Heart left ventricle (tissue), 16 donors: ENCODE measurements at regions not wholly inside any gene's neighbourhood (a gene's known extent, or its start where the extent isn't known, plus 50 kb on each side); places are given as distances from the start of the nearest gene placed in this dataset.

Source experiments
- ATAC-seq, 4 donors: fragments of 200-7000 bp; cut with Tn5 transposase; one replicate each; pipeline ENCODE4 v1.9.1; 2020 to 2022; ENCODE audit warnings: moderate library complexity in 4 of 4, mild to moderate bottlenecking in 3 of 4, moderate number of reproducible peaks in 1 of 4
- DNase-seq, 5 donors: peaks; one replicate each; pipeline ENCODE4 v3.0.0-alpha.2; 2020
- H3K27ac ChIP-seq, 12 donors: fragments of 200-600 bp; sonication (generic) in 4 of 12; one replicate each; pipeline versions ENCODE4 v1.5.0 to v1.8.0; 2016 to 2022; ENCODE audit warnings: mild to moderate bottlenecking in 2 of 12
- H3K27me3 ChIP-seq, 9 donors: fragments of 200-600 bp; sonication (generic) in 2 of 9; one replicate each; pipeline versions ENCODE4 v1.5.1 to v1.8.0; 2016 to 2022; ENCODE audit warnings: mild to moderate bottlenecking in 3 of 9
- H3K36me3 ChIP-seq, 9 donors: fragments of 200-600 bp; sonication (generic) in 2 of 9; one replicate each; pipeline versions ENCODE4 v1.5.0 to v1.8.0; 2018 to 2022; ENCODE audit warnings: mild to moderate bottlenecking in 2 of 9
- H3K4me1 ChIP-seq, 12 donors: fragments of 200-600 bp; sonication (generic) in 4 of 12; one replicate each; pipeline versions ENCODE4 v1.5.0 to v1.8.0; 2016 to 2022; ENCODE audit warnings: mild to moderate bottlenecking in 3 of 12
- H3K4me3 ChIP-seq, 12 donors: fragments of 200-600 bp; sonication (generic) in 4 of 12; one replicate each; pipeline versions ENCODE4 v1.5.0 to v1.8.0; 2017 to 2022; ENCODE audit warnings: mild to moderate bottlenecking in 9 of 12, moderate library complexity in 4 of 12
- H3K9me3 ChIP-seq, 12 donors: fragments of 200-600 bp; sonication (generic) in 4 of 12; one replicate each; pipeline versions ENCODE4 v1.5.0 to v1.8.0; 2016 to 2022; ENCODE audit warnings: mild to moderate bottlenecking in 1 of 12
- CTCF ChIP-seq, 12 donors: fragments of 200-600 bp; sonication (generic) in 4 of 12; IDR thresholded peaks; one replicate each; pipeline versions ENCODE4 v1.5.0 to v1.8.0; 2018 to 2022; ENCODE audit warnings: antibody characterized with exemption in 12 of 12, mild to moderate bottlenecking in 5 of 12
- POLR2A ChIP-seq, 2 donors: fragments of 450-650 bp; IDR thresholded peaks; one replicate each; pipeline ENCODE4 v1.6.1; 2017; ENCODE audit warnings: antibody characterized with exemption in 2 of 2, mild to moderate bottlenecking in 2 of 2, moderate library complexity in 2 of 2
- WGBS, 4 donors: extraction: QIAGEN DNeasy Blood & Tissue Kit in 2 of 4; methylation state at CpG; one replicate each; pipeline versions ENCODE4 v1.1.5 to v1.1.7; 2013 to 2018; 5-methylcytosine and 5-hydroxymethylcytosine counted together
- intact Hi-C, 10 donors: fragments of 100-400 bp; cut with DNase I; formaldehyde crosslinking; loops; one replicate each; pipeline versions ENCODE4 v1.11.1 to v1.14.2; 2022
- donor health status: ischemic (EF 13 %, LVEDD 7.1; RV severe dilation, severe dysfunction).
- donor health status: healthy with polysubstance abuse.
- donor health status: DM: no; HTN: yes; CAD: no.
- donor health status: DM: no; HTN: no; CAD: no.
- donor health status: ischemic (EF 25% LVEDD 6.9; RV normal size, moderate dysfunction).
- donor health status: ischemic (EF 25% LVEDD 5.7; RV mildly dilated, moderate dysfunction).
- donor health status: healthy.
- donor health status: DM: yes; HTN: yes; CAD: no.
- donor health status: ischemic (EF 35%, LVEDD 5.7; RV mildly dilated, moderate dysfunction).
- donor health status: nonischemic (EF 11% LVEDD 7.7; RV severe dilation, severe dysfunction).
- donor health status: DM: yes; HTN: yes; CAD: no.
- donor health status: PGD.
- donor health status: ischemic (EF 29% LVEDD 5.4; RV normal size, mild dysfunction).
- donor health status: nonischemic (EF 23%, LVEDD 6.1; RV moderate dilation, normal function).

- DNase-seq (no peak), ATAC-seq (no peak)
- Histone ChIP-seq H3K9me3 (no peaks in the 10 kb centered on the region), H3K27me3 (no peaks in the 10 kb centered on the region), H3K27ac (no peak overlapping the region), H3K4me3 (no peak overlapping the region), H3K36me3 (no peaks in the 10 kb centered on the region), H3K4me1 (no peaks in the 10 kb centered on the region)
- intact Hi-C loops, result no loop called here
- no peak for TF ChIP-seq POLR2A (IDR thresholded peaks at IDR 0.05)
- no peak for TF ChIP-seq CTCF (IDR thresholded peaks at IDR 0.05)
- WGBS, 4 donors, result 83 to 87% (median 85%) methylated on average over 2 of the region's 2 CpGs
These were observed 1001.7 kb downstream of the HACE1 start for GRCh38 chr6:103858003-103858402.

GRCh38 chr6:103855750-103856149 is 1004.0 kb downstream of the HACE1 start:
- DNase-seq (no peak), ATAC-seq (no peak)
- no peaks in the 10 kb centered on the region for H3K27me3 ChIP-seq
- H3K36me3 ChIP-seq, result no peaks in the 10 kb centered on the region
- no peaks in the 10 kb centered on the region for H3K9me3 ChIP-seq
- H3K27ac ChIP-seq, result no peak overlapping the region
- intact Hi-C loops, result no loop called here
- no peaks in the 10 kb centered on the region for H3K4me1 ChIP-seq
- H3K4me3 ChIP-seq, result no peak overlapping the region
- TF ChIP-seq POLR2A (IDR thresholded peaks at IDR 0.05) (no peak), CTCF (IDR thresholded peaks at IDR 0.05) (no peak)
- WGBS, 4 donors, result 49 to 57% (median 55%) methylated on average over 3 of the region's 3 CpGs

- intact Hi-C loops, result no loop called here
- H3K4me1 ChIP-seq, result no peaks in the 10 kb centered on the region
- no peak overlapping the region for H3K4me3 ChIP-seq
- H3K27ac ChIP-seq, result no peak overlapping the region
- H3K36me3 ChIP-seq, result no peaks in the 10 kb centered on the region
- no peak for TF ChIP-seq POLR2A (IDR thresholded peaks at IDR 0.05)
- no peak for TF ChIP-seq CTCF (IDR thresholded peaks at IDR 0.05)
- no peak for DNase-seq
- H3K9me3 ChIP-seq, result no peaks in the 10 kb centered on the region
- ATAC-seq, result no peak
- H3K27me3 ChIP-seq, result no peaks in the 10 kb centered on the region
These were observed 1005.7 kb downstream of the HACE1 start for GRCh38 chr6:103854059-103854458.

GRCh38 chr6:103838457-103838856 is 1021.3 kb downstream of the HACE1 start:
- 82 to 90% (median 86%) methylated on average over 2 of the region's 2 CpGs for WGBS, 4 donors
- TF ChIP-seq CTCF (IDR thresholded peaks at IDR 0.05) (no peak), POLR2A (IDR thresholded peaks at IDR 0.05) (no peak)
- ATAC-seq, result no peak
- Histone ChIP-seq H3K4me1 (no peaks in the 10 kb centered on the region), H3K9me3 (no peaks in the 10 kb centered on the region), H3K4me3 (no peak overlapping the region), H3K36me3 (no peaks in the 10 kb centered on the region), H3K27me3 (no peaks in the 10 kb centered on the region), H3K27ac (no peak overlapping the region)
- intact Hi-C loops, result no loop called here
- DNase-seq, result no peak
